Kidney (tissue), 13 donors: ENCODE measurements at regions not wholly inside any gene's neighbourhood (a gene's known extent, or its start where the extent isn't known, plus 50 kb on each side); places are given as distances from the start of the nearest gene placed in this dataset.

ENCODE experiments used
- DNase-seq, 5 donors: peaks; one replicate each; pipeline ENCODE4 v3.0.0-alpha.2; 2013 to 2020
- FAIRE-seq: peaks from 2 replicates; lab custom pipeline; 2012; peaks lifted over from hg19 to GRCh38; lab: Jason Lieb, UNC
- H3K27ac ChIP-seq, 2 donors: one replicate each; pipeline ENCODE4 v1.7.0; 2013; ENCODE audit warnings: low read depth in 2 of 2, low read length in 2 of 2, inconsistent platforms in 1 of 2
- H3K27me3 ChIP-seq: one replicate; pipeline ENCODE4 v1.7.1; 2013; ENCODE audit warnings: low read length, inconsistent platforms; ENCODE audit not compliant: control insufficient read depth, insufficient read depth
- H3K36me3 ChIP-seq, 3 donors: one replicate each; pipeline versions ENCODE4 v1.7.0 to v1.7.1; 2013; ENCODE audit warnings: low read length in 3 of 3, control low read depth in 1 of 3, inconsistent platforms in 1 of 3; ENCODE audit not compliant: insufficient read depth in 3 of 3, control insufficient read depth in 2 of 3
- H3K4me1 ChIP-seq, 3 donors: one replicate each; pipeline versions ENCODE4 v1.7.0 to v1.7.1; 2013; ENCODE audit warnings: low read length in 3 of 3, inconsistent platforms in 1 of 3, low read depth in 1 of 3; ENCODE audit not compliant: control insufficient read depth in 2 of 3, insufficient read depth in 2 of 3
- H3K4me3 ChIP-seq, 3 donors: one replicate each; pipeline versions ENCODE4 v1.7.0 to v1.8.1; 2013; ENCODE audit warnings: low read length in 3 of 3, control low read depth in 1 of 3, inconsistent platforms in 1 of 3
- H3K9ac ChIP-seq, 3 donors: one replicate each; pipeline versions ENCODE4 v1.7.0 to v1.7.1; 2013; ENCODE audit warnings: low read length in 3 of 3, control low read depth in 1 of 3, inconsistent platforms in 1 of 3
- H3K9me3 ChIP-seq, 3 donors: one replicate each; pipeline versions ENCODE4 v1.7.0 to v1.7.1; 2013; ENCODE audit warnings: low read length in 3 of 3, control low read depth in 1 of 3, inconsistent platforms in 1 of 3; ENCODE audit not compliant: control insufficient read depth in 2 of 3, insufficient read depth in 1 of 3
- intact Hi-C: fragments of 100-400 bp; cut with DNase I; formaldehyde crosslinking; loops from one replicate; pipeline ENCODE4 v1.11.1; 2022
- TF ChIP-seq, protein P1 (sequence below): IDR thresholded peaks from 3 replicates; pipeline ENCODE4 v1.5.1; 2012; ENCODE audit warnings: mild to moderate bottlenecking, moderate library complexity, borderline replicate concordance; ENCODE audit not compliant: insufficient read depth; ENCODE audit errors: extremely low read depth
- donor health status: control.
- donor health status: control.
- donor health status: control.
- donor health status: control.
- donor health status: control.
- donor health status: DM: yes; HTN: yes; CAD: no.
- donor health status: Normal renal cell carcinoma (clear cell type).

- TF ChIP-seq, protein P1, sequence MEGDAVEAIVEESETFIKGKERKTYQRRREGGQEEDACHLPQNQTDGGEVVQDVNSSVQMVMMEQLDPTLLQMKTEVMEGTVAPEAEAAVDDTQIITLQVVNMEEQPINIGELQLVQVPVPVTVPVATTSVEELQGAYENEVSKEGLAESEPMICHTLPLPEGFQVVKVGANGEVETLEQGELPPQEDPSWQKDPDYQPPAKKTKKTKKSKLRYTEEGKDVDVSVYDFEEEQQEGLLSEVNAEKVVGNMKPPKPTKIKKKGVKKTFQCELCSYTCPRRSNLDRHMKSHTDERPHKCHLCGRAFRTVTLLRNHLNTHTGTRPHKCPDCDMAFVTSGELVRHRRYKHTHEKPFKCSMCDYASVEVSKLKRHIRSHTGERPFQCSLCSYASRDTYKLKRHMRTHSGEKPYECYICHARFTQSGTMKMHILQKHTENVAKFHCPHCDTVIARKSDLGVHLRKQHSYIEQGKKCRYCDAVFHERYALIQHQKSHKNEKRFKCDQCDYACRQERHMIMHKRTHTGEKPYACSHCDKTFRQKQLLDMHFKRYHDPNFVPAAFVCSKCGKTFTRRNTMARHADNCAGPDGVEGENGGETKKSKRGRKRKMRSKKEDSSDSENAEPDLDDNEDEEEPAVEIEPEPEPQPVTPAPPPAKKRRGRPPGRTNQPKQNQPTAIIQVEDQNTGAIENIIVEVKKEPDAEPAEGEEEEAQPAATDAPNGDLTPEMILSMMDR, result no peak
- Histone ChIP-seq H3K27me3 (no peaks in the 10 kb centered on the region), H3K9ac (no peak overlapping the region), H3K9me3 (no peaks in the 10 kb centered on the region), H3K4me3 (no peak overlapping the region), H3K27ac (no peak overlapping the region), H3K36me3 (no peaks in the 10 kb centered on the region), H3K4me1 (peaks cover 0 to under 1% (median 0%) of the 10 kb centered on the region in 3 donors)
- intact Hi-C loops, result no loop called here
- FAIRE-seq (no peak), DNase-seq (no peak)
These were observed 81.3 kb downstream of the COPS8 start for GRCh38 chr2:237167038-237167437.

- TF ChIP-seq, protein P1, result no peak
- no peak overlapping the region for H3K27ac ChIP-seq
- H3K9me3 ChIP-seq, result no peaks in the 10 kb centered on the region
- peaks cover 0 to 3% (median 0%) of the 10 kb centered on the region in 3 donors for H3K4me1 ChIP-seq
- no peaks in the 10 kb centered on the region for H3K36me3 ChIP-seq
- H3K9ac ChIP-seq, result no peak overlapping the region
- DNase-seq, result no peak
- no peaks in the 10 kb centered on the region for H3K27me3 ChIP-seq
- intact Hi-C loops, result no loop called here
- no peak for FAIRE-seq
- no peak overlapping the region for H3K4me3 ChIP-seq
These were observed 82.2 kb downstream of the COPS8 start for GRCh38 chr2:237167934-237168333.

- intact Hi-C loops, result no loop called here
- FAIRE-seq, result no peak
These were observed 84.3 kb downstream of the COPS8 start for GRCh38 chr2:237170020-237170419.

More at GRCh38 chr2:237170020-237170419, 84.3 kb downstream of the COPS8 start:
- no peak for DNase-seq
- no peak overlapping the region for H3K9ac ChIP-seq
- no peaks in the 10 kb centered on the region for H3K36me3 ChIP-seq
- peaks cover 0 to 3% (median 0%) of the 10 kb centered on the region in 3 donors for H3K4me1 ChIP-seq
- TF ChIP-seq, protein P1, result no peak
- H3K9me3 ChIP-seq, result peaks cover 0 to 3% (median 0%) of the 10 kb centered on the region in 3 donors
- no peak overlapping the region for H3K27ac ChIP-seq
- no peaks in the 10 kb centered on the region for H3K27me3 ChIP-seq
- H3K4me3 ChIP-seq, result no peak overlapping the region
